Bronchial epithelial cell (primary cell): ENCODE measurements at regions not wholly inside any gene's neighbourhood (a gene's known extent, or its start where the extent isn't known, plus 50 kb on each side); places are given as distances from the start of the nearest gene placed in this dataset.

ENCODE experiments used
- DNase-seq: peaks from one replicate; pipeline ENCODE4 v3.0.0-alpha.2; 2010; ENCODE audit warnings: low read depth
- FAIRE-seq: peaks from 2 replicates; lab custom pipeline; 2011; peaks lifted over from hg19 to GRCh38; lab: Jason Lieb, UNC
- H3K27me3 ChIP-seq: 2 replicates; pipeline ENCODE4 v1.5.1; 2011; ENCODE audit warnings: low read length; ENCODE audit not compliant: control insufficient read depth, insufficient read depth
- H3K36me3 ChIP-seq: 2 replicates; pipeline ENCODE4 v1.5.1; 2011; ENCODE audit warnings: low read length; ENCODE audit not compliant: control insufficient read depth, insufficient read depth
- H3K4me3 ChIP-seq: 2 replicates; pipeline ENCODE4 v1.5.1; 2011; ENCODE audit warnings: mild to moderate bottlenecking, low read depth, low read length, control low read depth
- CTCF ChIP-seq: IDR thresholded peaks from 2 replicates; pipeline ENCODE4 v1.5.1; 2011; ENCODE audit warnings: mild to moderate bottlenecking, moderate library complexity, low read length, control low read depth, inconsistent platforms; ENCODE audit not compliant: insufficient read depth, severe bottlenecking

GRCh38 chr12:76623931-76624330, 64.4 kb upstream of the OSBPL8 start:
- TF ChIP-seq CTCF: no peak
- no peak for FAIRE-seq
- no peak overlapping the region for H3K4me3 ChIP-seq
- no peaks in the 10 kb centered on the region for H3K27me3 ChIP-seq
- DNase-seq: peak; percentile 83
- no peaks in the 10 kb centered on the region for H3K36me3 ChIP-seq

- Histone ChIP-seq H3K27me3 (no peaks in the 10 kb centered on the region), H3K36me3 (no peaks in the 10 kb centered on the region), H3K4me3 (no peak overlapping the region)
- FAIRE-seq (no peak), DNase-seq (no peak)
- TF ChIP-seq CTCF: no peak
Measured at GRCh38 chr12:76627346-76628135, 68.0 kb upstream of the OSBPL8 start.

DNA sequence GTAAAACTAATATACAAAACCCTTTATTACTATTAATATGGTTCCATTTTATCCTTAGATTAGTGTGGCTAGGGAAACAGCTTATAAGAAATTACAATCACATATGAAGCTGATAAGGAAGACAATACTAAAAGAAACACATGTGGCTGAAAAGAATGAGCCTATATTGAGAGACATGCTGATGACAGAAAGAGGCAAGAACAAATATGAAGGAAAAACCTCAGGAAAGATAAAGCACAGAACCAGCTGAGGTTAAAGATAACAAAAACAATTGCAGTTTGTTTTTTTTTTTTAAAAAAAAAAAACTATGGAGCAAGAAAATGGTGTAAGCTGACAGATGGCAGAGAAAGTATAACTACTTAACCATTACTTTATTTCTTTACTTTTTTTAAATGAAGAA, 69.2 kb upstream of the OSBPL8 start:
- Histone ChIP-seq H3K4me3 (no peak overlapping the region), H3K36me3 (no peaks in the 10 kb centered on the region), H3K27me3 (no peaks in the 10 kb centered on the region)
- FAIRE-seq: no peak
- no peak for DNase-seq
- no peak for TF ChIP-seq CTCF

GRCh38 chr12:76631741-76632140, 72.2 kb upstream of the OSBPL8 start:
- DNase-seq (no peak), FAIRE-seq (no peak)
- Histone ChIP-seq H3K27me3 (no peaks in the 10 kb centered on the region), H3K36me3 (no peaks in the 10 kb centered on the region), H3K4me3 (no peak overlapping the region)
- no peak for TF ChIP-seq CTCF

DNA sequence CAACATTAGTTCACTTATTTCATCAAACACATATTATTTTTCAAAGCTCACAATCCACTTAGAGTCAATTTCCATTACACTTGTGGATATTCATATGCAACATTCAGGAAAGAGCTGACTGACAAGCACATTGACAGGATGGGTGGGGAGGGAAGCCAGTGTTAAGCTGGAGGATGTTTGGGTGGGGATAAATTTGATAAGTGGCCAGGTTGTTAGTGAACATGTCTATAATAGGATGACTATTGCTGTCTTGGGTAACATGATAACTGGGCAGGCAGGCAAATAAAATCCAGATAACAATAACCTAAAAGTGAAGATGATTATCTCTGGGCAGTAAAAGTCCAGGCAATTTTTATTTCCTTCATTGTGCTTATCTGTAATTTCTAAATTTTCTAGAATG, 73.8 kb upstream of the OSBPL8 start:
- no peak for TF ChIP-seq CTCF
- DNase-seq (peak; percentile 31), FAIRE-seq (no peak)
- no peak overlapping the region for H3K4me3 ChIP-seq
- H3K27me3 ChIP-seq: no peaks in the 10 kb centered on the region
- no peaks in the 10 kb centered on the region for H3K36me3 ChIP-seq

GRCh38 chr12:76634133-76634532, 74.6 kb upstream of the OSBPL8 start:
- Histone ChIP-seq H3K4me3 (no peak overlapping the region), H3K36me3 (no peaks in the 10 kb centered on the region), H3K27me3 (no peaks in the 10 kb centered on the region)
- DNase-seq (no peak), FAIRE-seq (no peak)
- no peak for TF ChIP-seq CTCF
